22Rv1 (cell line): ENCODE measurements at regions not wholly inside any gene's neighbourhood (a gene's known extent, or its start where the extent isn't known, plus 50 kb on each side); places are given as distances from the start of the nearest gene placed in this dataset.

ENCODE experiments used
- ZFX ChIP-seq: fragments of 450-650 bp; IDR thresholded peaks from 2 replicates; pipeline ENCODE4 v1.6.1; 2017; ENCODE audit warnings: antibody characterized with exemption, borderline replicate concordance
- TF ChIP-seq, protein P1 (sequence below): fragments of 450-650 bp; IDR thresholded peaks from 2 replicates; pipeline ENCODE4 v1.5.1; 2017; ENCODE audit warnings: mild to moderate bottlenecking

DNA sequence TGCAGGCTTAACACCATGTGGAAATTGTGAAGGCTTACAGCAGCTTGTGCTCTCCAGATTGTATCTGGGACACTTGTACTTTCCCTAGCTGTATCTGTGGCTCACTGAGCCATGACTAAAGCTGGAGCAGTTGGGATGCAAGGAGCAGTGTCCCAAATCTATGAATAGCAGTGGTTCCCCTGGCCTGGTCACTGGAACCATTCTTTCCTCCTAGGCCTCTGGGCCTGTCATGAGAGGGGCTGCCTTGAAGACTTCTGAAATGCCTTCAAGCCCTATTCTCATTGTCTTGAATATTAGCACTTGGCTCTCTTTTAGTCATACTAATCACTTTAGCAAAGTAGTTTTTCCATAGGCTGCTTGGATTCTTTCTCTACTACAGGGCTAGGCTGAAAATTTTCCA, 186.8 kb upstream of the LRATD1 start:
- TF ChIP-seq, protein P1, sequence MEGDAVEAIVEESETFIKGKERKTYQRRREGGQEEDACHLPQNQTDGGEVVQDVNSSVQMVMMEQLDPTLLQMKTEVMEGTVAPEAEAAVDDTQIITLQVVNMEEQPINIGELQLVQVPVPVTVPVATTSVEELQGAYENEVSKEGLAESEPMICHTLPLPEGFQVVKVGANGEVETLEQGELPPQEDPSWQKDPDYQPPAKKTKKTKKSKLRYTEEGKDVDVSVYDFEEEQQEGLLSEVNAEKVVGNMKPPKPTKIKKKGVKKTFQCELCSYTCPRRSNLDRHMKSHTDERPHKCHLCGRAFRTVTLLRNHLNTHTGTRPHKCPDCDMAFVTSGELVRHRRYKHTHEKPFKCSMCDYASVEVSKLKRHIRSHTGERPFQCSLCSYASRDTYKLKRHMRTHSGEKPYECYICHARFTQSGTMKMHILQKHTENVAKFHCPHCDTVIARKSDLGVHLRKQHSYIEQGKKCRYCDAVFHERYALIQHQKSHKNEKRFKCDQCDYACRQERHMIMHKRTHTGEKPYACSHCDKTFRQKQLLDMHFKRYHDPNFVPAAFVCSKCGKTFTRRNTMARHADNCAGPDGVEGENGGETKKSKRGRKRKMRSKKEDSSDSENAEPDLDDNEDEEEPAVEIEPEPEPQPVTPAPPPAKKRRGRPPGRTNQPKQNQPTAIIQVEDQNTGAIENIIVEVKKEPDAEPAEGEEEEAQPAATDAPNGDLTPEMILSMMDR = no peak
- no peak for TF ChIP-seq ZFX
